Hematopoietic multipotent progenitor cell treated with erythropoietin and hydrocortisone succinate and interleukin-3 and kit ligand, for 17 days (in vitro differentiated cells): ENCODE measurements at regions not wholly inside any gene's neighbourhood (a gene's known extent, or its start where the extent isn't known, plus 50 kb on each side); places are given as distances from the start of the nearest gene placed in this dataset.
"Not testable (repeated sequence)": the region's sequence is repeated elsewhere in the genome, so short reads cannot be mapped to it uniquely, and the experiment has no call there.

Experiments used
- DNase-seq: peaks from one replicate; pipeline ENCODE4 v3.0.0-alpha.2; 2015; ENCODE audit warnings: low spot score

GRCh38 chr9:30160570-30160969 is 2223.9 kb upstream of the ACO1 start:
- no peak for DNase-seq

GRCh38 chr9:30172206-30172605 is 2212.2 kb upstream of the ACO1 start:
- DNase-seq = no peak

DNA sequence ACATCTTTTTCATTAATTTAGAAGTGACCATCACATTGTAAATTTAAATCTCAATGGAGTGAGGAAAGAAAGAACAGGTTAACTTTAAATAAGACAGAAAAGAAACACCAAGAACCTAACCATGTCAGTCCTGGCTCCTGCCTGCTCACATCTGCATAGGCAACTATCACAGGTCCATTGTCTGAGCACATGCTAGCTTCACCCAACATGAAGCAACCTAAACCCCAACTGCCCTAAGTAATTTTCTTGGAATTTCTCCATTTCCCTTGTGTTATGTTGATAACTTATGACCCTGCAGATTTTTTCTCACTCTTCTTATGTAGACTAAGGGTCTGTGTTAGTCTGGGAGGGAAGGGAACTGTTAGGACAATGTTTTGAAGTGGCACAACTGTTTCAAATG is 2205.8 kb upstream of the ACO1 start:
- no peak for DNase-seq

- DNase-seq = no peak
Observed at GRCh38 chr9:30193421-30193820, 2191.0 kb upstream of the ACO1 start.

DNA sequence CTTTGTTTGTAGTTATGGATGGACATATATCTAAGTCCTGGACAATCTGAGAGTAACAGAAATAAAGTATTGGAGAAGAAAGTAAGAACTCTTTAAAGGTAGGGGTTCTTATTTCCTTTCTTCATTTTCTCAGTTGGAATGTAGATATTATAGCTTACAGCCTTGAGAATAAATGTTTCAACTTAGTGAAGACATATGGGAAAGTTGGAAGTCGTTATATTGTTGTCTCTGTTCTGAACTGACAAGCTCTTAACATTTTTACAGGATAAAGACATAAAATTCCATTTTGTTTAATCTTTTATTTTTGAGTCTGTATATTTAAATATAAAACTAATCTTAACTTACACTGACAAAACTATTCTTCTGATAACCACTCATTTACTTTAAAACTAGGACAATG is 2187.5 kb upstream of the ACO1 start:
- no peak for DNase-seq

DNA sequence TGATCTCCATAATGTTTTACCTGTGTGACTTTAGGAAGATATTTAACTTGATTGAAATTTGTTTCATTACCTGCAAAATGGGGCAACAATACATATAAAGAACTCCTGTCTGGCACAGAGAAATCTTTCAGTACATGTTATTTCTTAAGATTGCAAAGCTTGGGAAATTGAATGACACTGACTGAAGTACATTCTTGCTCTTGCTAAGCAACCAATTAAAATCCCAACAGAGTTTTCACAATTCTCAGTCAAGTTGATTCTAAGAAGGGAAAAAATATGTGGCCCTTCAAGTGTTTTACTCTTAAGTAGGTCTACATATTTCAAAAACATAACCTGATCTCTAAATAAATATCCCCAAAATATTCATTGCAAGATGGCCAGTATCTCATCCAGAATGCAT is 2187.0 kb upstream of the ACO1 start:
- DNase-seq = no peak

DNA sequence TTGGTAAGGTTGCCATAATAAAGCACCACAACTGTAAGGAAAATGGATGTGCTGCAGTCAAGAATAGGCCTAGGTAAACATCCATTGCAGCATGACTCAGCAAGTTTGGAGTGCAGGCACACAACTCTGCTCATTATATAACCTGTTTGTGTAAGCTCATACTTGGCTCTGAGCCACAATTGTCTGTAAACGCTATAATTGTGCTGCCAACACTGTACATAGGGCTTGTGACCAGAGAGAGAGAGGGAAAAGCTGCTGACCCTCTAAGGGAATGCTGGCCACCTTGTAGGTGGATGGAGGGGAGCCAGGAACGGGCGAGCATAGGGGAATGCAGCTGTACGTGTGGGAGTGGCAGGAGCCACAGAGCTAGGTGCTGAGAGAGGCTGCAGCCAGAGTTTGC is 2186.5 kb upstream of the ACO1 start:
- DNase-seq = peak; percentile 5

GRCh38 chr9:30198463-30199309 is 2185.8 kb upstream of the ACO1 start:
- no peak for DNase-seq

DNA sequence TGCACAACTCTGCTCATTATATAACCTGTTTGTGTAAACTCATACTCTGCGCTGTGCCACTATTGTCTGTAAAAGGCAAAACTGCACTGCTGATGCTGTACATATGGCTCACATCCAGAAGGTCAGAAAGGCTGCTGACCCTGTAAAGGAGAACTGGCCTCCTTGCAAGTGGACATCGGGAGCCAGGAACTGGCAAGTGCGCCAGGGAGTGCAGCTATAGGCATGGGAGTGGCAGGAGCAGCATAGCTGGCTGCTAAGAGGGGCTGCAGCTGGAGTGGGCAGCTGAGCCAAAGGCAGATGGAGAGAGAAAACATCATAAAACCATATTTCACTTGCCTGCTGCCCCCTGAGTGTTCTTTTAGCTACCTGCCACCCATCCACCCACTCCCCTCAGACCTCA is 2183.4 kb upstream of the ACO1 start:
- no peak for DNase-seq

DNA sequence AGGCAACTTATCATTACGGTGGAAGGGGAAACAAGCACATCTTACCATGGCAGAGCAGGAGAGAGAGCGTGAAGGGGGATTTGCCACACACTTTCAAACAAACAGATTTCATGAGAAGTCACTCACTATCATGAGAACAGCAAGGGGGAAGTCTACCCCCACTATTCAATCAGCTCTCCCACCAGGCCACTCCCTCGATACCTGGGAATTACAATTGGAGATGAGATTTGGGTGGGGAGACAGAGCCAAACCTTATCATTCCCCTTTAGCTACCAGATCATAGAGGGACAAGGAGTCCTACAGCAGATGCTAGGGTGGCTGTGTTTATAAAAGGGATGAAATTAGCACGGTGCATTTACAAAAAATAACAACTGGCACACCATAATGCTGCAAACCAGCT is 2149.4 kb upstream of the ACO1 start:
- DNase-seq = no peak

DNA sequence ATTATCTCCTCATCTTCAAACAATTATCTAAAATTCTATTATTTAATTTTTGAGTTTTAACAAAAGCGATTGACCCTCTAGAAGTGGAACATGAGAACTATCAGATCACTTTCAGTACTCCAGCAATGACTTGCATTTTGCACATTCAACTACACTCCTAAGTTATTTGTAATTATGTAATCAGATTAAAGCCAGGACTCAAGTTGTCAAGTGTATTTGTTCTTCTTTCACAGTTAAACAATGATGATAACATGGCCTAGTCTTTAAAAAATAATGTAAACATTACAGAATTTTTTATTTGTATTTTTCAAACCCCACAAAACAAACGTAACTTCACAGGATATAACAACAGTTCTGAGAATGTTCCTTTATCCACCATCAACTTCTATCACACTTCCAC is 2148.9 kb upstream of the ACO1 start:
- DNase-seq = no peak

DNA sequence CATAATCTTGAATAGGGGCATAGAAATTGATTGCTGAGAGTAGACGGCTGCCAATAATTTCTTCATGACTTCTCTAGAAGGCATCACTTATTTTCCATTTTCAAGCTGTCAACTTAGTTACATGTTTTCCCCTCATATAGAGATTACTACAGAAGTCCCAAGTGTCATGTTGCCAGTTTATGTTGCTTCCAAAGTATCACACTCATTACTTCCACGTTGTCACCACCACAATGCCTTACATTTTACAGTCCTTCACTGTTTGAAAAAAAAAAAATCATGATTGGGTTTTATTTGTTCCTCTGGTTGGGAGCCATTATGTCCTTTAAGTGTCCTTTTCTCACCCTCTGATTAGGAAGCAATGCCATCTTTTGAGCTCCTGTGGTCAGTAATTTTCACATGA is 2144.6 kb upstream of the ACO1 start:
- no peak for DNase-seq

GRCh38 chr9:30243467-30243866 is 2141.0 kb upstream of the ACO1 start:
- DNase-seq = no peak

DNA sequence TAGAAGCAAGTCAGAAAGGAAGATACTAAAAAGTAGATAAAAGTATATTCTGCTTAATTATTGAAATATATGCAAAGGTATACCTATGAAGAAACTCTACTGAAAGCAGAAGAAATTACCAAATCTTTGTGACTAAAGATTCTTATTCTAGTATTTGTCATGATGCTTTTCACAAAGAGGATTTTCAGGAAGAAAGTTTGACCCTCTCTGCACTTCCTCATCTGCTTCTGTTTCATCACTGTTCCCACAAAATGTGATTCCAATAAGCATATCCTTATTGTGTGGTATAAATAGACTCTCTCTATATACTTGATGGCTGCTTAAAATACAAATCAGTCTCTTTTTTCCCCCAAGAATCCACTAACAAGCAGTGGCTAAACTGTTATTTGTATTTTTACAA is 2139.6 kb upstream of the ACO1 start:
- no peak for DNase-seq

GRCh38 chr9:30250872-30251271 is 2133.6 kb upstream of the ACO1 start:
- DNase-seq = no peak

- DNase-seq = no peak
Observed at GRCh38 chr9:30258094-30258493, 2126.3 kb upstream of the ACO1 start.

- no peak for DNase-seq
Observed at GRCh38 chr9:30280229-30280900, 2104.1 kb upstream of the ACO1 start.

GRCh38 chr9:30289435-30289834 is 2095.0 kb upstream of the ACO1 start:
- DNase-seq = no peak

DNA sequence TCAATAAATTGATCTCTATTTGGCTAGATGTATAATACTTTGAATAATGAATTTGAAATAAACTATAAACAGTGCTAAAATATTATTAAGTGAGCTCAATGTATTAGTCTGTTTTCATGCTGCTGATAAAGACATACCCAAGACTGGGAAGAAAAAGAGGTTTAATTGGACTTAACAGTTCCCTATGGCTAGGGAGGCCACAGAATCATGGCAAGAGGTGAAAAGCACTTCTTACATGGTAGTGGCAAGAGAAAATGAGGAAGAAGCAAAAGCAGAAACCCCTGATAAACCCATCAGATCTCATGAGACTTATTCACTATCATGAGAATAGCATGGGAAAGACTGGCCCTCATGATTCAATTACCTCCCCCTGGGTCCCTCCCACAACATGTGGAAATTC is 2092.4 kb upstream of the ACO1 start:
- not testable (repeated sequence) for DNase-seq

DNA sequence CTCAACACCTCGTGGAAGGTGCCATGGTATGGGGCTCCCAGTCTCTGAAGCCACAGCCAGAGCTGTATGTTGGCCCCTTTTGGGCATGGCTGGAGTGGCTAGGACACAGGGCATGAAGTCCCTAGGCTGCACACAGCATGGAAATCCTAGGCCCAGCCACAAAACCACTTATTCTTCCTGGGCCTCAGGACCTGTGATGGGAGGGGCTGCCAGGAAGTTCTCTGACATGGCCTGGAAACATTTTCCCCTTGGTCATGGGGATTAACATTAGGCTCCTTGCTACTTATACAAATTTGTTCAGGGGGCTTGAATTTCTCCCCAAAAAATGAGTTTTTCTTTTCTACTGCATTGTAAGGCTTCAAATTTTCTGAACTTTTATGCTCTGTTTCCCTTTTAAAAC is 2091.2 kb upstream of the ACO1 start:
- no peak for DNase-seq

DNA sequence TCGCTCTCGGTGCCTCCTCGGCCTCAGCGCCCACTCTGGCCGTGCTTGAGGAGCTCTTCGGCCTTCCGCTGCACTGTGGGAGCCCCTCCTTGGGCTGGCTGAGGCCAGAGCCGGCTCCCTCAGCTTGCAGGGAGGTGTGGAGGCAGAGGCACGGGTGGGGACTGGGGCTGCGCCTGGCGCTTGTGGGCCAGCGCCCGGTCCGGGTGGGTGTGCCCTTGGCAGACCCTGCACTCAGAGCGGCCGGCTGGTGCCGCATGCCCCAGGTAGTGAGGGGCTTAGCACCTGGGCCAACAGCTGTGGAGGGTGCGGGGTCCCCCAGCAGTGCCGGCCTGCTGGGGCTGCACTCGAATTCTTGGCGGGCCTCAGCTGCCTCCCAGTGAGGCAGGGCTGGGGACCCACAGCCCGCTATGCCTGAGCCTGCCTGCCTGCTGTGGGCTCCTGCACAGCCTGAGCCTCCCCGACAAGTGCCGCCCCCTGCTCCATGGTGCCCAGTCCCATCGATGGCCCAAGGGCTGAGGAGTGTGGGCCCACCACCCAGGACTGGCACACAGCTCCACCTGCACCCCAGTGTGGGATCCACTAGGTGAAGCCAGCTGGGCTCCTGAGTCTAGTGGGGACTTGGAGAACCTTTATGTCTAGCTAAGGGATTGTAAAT is 2085.2 kb upstream of the ACO1 start:
- no peak for DNase-seq

DNA sequence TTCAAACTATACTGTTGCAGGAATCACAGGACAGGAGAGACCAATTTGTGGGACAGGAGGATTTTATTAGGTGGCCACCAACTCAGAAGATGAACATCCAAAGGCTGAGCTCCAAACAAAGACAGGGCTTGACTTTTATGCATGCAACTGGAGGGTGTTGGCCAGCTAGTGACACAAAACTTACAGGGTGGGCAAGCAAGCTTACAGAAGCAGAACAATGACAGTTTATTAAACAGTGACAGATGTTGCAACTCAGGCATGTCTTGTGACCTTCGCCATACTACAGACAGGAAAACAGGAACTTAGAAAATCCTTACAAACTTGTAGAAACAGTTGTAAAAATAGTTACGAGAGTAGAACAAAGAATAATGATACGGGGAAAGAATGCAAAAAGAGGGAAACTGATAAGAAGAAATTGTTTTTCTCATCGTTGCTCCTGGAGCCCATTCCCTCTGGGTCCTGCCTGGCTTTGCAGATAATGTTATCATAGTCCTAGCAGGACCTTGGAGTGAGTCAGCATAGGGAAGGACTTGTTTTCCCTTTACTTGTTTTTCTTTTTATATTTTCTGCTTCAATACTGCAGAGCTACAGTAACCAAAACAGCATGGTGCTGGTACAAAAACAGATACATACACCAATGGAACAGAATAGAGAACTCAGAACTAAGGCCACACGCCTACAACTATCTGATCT is 2083.0 kb upstream of the ACO1 start:
- peak; percentile 5 for DNase-seq

DNA sequence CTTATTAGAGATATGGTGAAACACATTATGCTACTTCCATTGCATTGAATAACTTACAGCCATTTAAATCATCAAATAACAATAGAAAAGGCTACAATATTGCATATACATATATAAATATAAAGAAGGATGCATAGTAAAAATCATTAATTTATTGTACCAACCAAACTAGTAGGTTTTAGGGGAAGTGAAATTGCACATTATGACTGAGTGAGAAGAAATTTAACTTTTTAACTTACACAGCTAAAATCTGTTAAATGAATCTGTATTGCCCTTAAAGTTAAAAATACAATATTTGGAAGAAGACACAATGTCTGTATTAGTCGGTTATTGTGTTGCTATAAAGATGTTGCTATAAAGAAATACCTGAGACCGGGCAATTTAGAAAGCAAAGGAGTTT is 2073.7 kb upstream of the ACO1 start:
- DNase-seq = no peak
